PFSK-1 (cell line): ENCODE measurements at regions not wholly inside any gene's neighbourhood (a gene's known extent, or its start where the extent isn't known, plus 50 kb on each side); places are given as distances from the start of the nearest gene placed in this dataset.

ENCODE experiments used
- POLR2AphosphoS5 ChIP-seq: IDR thresholded peaks from 2 replicates; pipeline ENCODE4 v1.6.1; 2012; ENCODE audit warnings: low read depth, mild to moderate bottlenecking, control low read depth, low read length, moderate library complexity
- SIN3A ChIP-seq: IDR thresholded peaks from 2 replicates; pipeline ENCODE4 v1.6.1; 2012; ENCODE audit warnings: mild to moderate bottlenecking, low read length, moderate library complexity, borderline replicate concordance; ENCODE audit not compliant: insufficient read depth
- TF ChIP-seq, protein P1 (sequence below), 2 experiments: IDR thresholded peaks; 2 replicates each; pipeline versions ENCODE4 v1.6.1 to v1.8.0; 2011 to 2012; ENCODE audit warnings: low read depth in 2 of 2, low read length in 2 of 2, control low read depth in 1 of 2, inconsistent platforms in 1 of 2, mild to moderate bottlenecking in 1 of 2, moderate library complexity in 1 of 2; ENCODE audit not compliant: insufficient read depth in 1 of 2

DNA sequence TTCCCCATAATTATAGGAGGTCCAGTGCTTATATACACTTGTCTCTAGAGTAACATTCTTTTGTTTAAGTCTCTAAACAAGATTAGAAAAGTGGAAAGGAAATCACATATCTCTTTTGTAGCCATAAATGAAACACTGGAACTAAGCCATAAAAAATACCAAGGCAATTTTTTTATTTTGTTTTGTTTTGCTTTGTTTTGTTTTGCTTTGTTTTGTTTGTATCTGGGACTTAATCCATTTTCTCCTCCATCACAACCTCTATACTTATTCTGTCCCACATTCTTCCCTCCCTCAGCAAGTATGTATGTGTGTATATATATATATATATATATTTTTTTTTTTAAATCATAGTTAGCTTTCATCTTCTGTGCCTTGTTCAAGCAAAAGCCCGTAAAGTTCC, 436.6 kb upstream of the MPDZ start:
- TF ChIP-seq, protein P1, sequence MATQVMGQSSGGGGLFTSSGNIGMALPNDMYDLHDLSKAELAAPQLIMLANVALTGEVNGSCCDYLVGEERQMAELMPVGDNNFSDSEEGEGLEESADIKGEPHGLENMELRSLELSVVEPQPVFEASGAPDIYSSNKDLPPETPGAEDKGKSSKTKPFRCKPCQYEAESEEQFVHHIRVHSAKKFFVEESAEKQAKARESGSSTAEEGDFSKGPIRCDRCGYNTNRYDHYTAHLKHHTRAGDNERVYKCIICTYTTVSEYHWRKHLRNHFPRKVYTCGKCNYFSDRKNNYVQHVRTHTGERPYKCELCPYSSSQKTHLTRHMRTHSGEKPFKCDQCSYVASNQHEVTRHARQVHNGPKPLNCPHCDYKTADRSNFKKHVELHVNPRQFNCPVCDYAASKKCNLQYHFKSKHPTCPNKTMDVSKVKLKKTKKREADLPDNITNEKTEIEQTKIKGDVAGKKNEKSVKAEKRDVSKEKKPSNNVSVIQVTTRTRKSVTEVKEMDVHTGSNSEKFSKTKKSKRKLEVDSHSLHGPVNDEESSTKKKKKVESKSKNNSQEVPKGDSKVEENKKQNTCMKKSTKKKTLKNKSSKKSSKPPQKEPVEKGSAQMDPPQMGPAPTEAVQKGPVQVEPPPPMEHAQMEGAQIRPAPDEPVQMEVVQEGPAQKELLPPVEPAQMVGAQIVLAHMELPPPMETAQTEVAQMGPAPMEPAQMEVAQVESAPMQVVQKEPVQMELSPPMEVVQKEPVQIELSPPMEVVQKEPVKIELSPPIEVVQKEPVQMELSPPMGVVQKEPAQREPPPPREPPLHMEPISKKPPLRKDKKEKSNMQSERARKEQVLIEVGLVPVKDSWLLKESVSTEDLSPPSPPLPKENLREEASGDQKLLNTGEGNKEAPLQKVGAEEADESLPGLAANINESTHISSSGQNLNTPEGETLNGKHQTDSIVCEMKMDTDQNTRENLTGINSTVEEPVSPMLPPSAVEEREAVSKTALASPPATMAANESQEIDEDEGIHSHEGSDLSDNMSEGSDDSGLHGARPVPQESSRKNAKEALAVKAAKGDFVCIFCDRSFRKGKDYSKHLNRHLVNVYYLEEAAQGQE (IDR thresholded peaks at IDR 0.05; ENCODE audit: insufficient read depth in 1 of 2, low read depth in 2 of 2, low read length in 2 of 2): no peak
- TF ChIP-seq POLR2AphosphoS5 (no peak), SIN3A (no peak)
